ENCODE measurements at regions not wholly inside any gene's neighbourhood (a gene's known extent, or its start where the extent isn't known, plus 50 kb on each side); places are given as distances from the start of the nearest gene placed in this dataset.
A peak's percentile ranks its signal among the peaks of the same experiment; 100 is the strongest.

DNA sequence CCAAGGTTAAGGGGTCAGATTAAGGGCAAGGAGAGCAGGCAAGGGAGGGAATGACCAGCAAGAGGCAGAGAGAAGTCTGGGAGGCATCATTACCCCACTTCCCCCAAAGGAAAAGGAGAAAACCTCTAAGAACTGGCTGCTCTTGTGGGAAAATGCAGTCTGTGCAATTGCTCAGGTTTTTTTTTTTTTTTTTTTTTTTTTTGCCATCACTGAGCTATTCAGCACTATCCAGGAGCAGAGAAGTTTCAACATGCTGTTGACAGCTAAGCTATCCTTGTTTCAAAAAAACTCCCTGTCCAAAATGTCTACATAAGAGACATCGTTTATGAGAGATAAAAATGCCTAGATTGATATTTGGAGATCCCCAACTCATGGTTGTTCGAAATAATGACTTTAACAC, 345.4 kb downstream of the TDRD15 start:
- intact Hi-C loops (cut with micrococcal nuclease): no loop called here
- POLR2A ChIA-PET (ENCODE audit: unreplicated experiment): interaction anchor here (0.6 kb wide), 1 partner anchor 174 kb away, joined by 6 read pairs; no protein-coding TSS in a partner anchor

More for the DNA sequence above, 345.4 kb downstream of the TDRD15 start:
- H4K91ac ChIP-seq (ENCODE audit: insufficient read depth, low read depth, low read length): peak overlapping the region; percentile 98
- no peak overlapping the region; the same call in 1 of the 2 replicates for H3K27ac ChIP-seq (ENCODE audit: insufficient read depth, low read length)
- BruUV-seq (replicated peaks): no TSS peak
- peak overlapping the region; percentile 90 for H2BK5ac ChIP-seq (ENCODE audit: low read depth, low read length, poor library complexity, severe bottlenecking)
- H3K79me1 ChIP-seq (ENCODE audit: low read depth in 1 of 2, low read length in 2 of 2): no peaks in the 10 kb centered on the region
- in situ Hi-C loops (cut with MboI; ENCODE audit: low sequenced_read_pairs) (no loop called here), dilution Hi-C loops (cut with HindIII; ENCODE audit: low sequenced_read_pairs, unreplicated experiment) (no loop called here)
- peak overlapping the region; percentile 68; the same call in 1 of the 2 replicates for H3K14ac ChIP-seq (replicated peaks; ENCODE audit: low read depth, low read length)
- peaks cover 2% of the 10 kb centered on the region; the same call in 1 of the 2 replicates for H3K9me1 ChIP-seq (ENCODE audit: insufficient read depth, low read length)
- H3K4me3 ChIP-seq (ENCODE audit: insufficient read depth, low read depth, low read length): no peak overlapping the region
- no peaks in the 10 kb centered on the region for H3K9me3 ChIP-seq (ENCODE audit: control insufficient read depth, insufficient read depth, low read length)
- H4K20me1 ChIP-seq (ENCODE audit: insufficient read depth, low read length): no peaks in the 10 kb centered on the region
- H3K4me1 ChIP-seq (ENCODE audit: control insufficient read depth, insufficient read depth, low read length): peaks cover 14% of the 10 kb centered on the region
- no peak overlapping the region for H2BK15ac ChIP-seq (ENCODE audit: low read depth, low read length)
- no peaks in the 10 kb centered on the region for H3K27me3 ChIP-seq (ENCODE audit: control insufficient read depth, insufficient read depth, low read length)
- no peak for DNase-seq
- H3K9ac ChIP-seq (ENCODE audit: low read depth, low read length): no peak overlapping the region
- H3K23ac ChIP-seq (ENCODE audit: low read depth, low read length): no peak overlapping the region
- H3K56ac ChIP-seq (ENCODE audit: extremely low read depth, insufficient read depth, low read length): peak overlapping the region; percentile 33; the same call in 1 of the 2 replicates
- H3K4ac ChIP-seq (ENCODE audit: low read depth, low read length): peak overlapping the region; percentile 76
- H2AK5ac ChIP-seq (ENCODE audit: low read depth, low read length): peak overlapping the region; percentile 87; the same call in 1 of the 2 replicates
- no peak for ATAC-seq (ENCODE audit: low read depth)
- peak overlapping the region; percentile 95 for H2BK20ac ChIP-seq (ENCODE audit: low read depth, low read length)
- no peaks in the 10 kb centered on the region for H3K36me3 ChIP-seq (ENCODE audit: control insufficient read depth, insufficient read depth, low read length)
- CTCF ChIA-PET: interaction anchor here (0.6 to 1.0 kb wide), 3 partner anchors 14 to 529 kb away, joined by 3 read pairs; no protein-coding TSS in a partner anchor
- H4K5ac ChIP-seq (ENCODE audit: low read depth, low read length): peak overlapping the region; percentile 88
- no peak overlapping the region for H3K4me2 ChIP-seq (ENCODE audit: low read depth, low read length)
- H2BK120ac ChIP-seq (ENCODE audit: low read depth, low read length): peak overlapping the region; percentile 94
- no peak overlapping the region for H2AK9ac ChIP-seq (replicated peaks; ENCODE audit: low read depth, low read length, poor library complexity)
- WGBS, 2 experiments (ENCODE audit: extremely low coverage in 2 of 2, insufficient read length in 1 of 2): no CpG with 5 or more reads among the region's 2 CpGs
- H3K18ac ChIP-seq (ENCODE audit: low read depth, low read length): peak overlapping the region; percentile 89; the same call in 1 of the 2 replicates
- TF ChIP-seq, protein P1, sequence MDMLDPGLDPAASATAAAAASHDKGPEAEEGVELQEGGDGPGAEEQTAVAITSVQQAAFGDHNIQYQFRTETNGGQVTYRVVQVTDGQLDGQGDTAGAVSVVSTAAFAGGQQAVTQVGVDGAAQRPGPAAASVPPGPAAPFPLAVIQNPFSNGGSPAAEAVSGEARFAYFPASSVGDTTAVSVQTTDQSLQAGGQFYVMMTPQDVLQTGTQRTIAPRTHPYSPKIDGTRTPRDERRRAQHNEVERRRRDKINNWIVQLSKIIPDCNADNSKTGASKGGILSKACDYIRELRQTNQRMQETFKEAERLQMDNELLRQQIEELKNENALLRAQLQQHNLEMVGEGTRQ (IDR thresholded peaks at IDR 0.05; ENCODE audit: low read depth, low read length): no peak
- no peak for TF ChIP-seq MAZ (IDR thresholded peaks at IDR 0.05; ENCODE audit: borderline replicate concordance, low read depth, low read length)
- no peak for TF ChIP-seq MXI1 (IDR thresholded peaks at IDR 0.05; ENCODE audit: borderline replicate concordance, low read depth, low read length)
- no peak for TF ChIP-seq RFX5 (IDR thresholded peaks at IDR 0.05; ENCODE audit: low read depth, low read length)
- TF ChIP-seq RCOR1 (IDR thresholded peaks at IDR 0.05; ENCODE audit: insufficient replicate concordance, low read length): no peak
- no peak for TF ChIP-seq MAFK (IDR thresholded peaks at IDR 0.05; ENCODE audit: low read depth, low read length)
- no peak for TF ChIP-seq BHLHE40 (IDR thresholded peaks at IDR 0.05; ENCODE audit: low read depth, low read length)
- TF ChIP-seq CEBPB (IDR thresholded peaks at IDR 0.05; ENCODE audit: low read depth, low read length): no peak
- no peak for TF ChIP-seq POLR2A (IDR thresholded peaks at IDR 0.05; ENCODE audit: low read depth, low read length)
- TF ChIP-seq RAD21 (IDR thresholded peaks at IDR 0.05; ENCODE audit: low read length): no peak
- no peak for TF ChIP-seq NFE2L2 (IDR thresholded peaks at IDR 0.05; ENCODE audit: low read depth, low read length)
- TF ChIP-seq, protein P2, sequence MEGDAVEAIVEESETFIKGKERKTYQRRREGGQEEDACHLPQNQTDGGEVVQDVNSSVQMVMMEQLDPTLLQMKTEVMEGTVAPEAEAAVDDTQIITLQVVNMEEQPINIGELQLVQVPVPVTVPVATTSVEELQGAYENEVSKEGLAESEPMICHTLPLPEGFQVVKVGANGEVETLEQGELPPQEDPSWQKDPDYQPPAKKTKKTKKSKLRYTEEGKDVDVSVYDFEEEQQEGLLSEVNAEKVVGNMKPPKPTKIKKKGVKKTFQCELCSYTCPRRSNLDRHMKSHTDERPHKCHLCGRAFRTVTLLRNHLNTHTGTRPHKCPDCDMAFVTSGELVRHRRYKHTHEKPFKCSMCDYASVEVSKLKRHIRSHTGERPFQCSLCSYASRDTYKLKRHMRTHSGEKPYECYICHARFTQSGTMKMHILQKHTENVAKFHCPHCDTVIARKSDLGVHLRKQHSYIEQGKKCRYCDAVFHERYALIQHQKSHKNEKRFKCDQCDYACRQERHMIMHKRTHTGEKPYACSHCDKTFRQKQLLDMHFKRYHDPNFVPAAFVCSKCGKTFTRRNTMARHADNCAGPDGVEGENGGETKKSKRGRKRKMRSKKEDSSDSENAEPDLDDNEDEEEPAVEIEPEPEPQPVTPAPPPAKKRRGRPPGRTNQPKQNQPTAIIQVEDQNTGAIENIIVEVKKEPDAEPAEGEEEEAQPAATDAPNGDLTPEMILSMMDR (conservative IDR thresholded peaks at IDR 0.05; ENCODE audit: low read depth, low read length): no peak
- no peak for TF ChIP-seq SMC3 (IDR thresholded peaks at IDR 0.05; ENCODE audit: low read depth, low read length)
- TF ChIP-seq, protein P3, sequence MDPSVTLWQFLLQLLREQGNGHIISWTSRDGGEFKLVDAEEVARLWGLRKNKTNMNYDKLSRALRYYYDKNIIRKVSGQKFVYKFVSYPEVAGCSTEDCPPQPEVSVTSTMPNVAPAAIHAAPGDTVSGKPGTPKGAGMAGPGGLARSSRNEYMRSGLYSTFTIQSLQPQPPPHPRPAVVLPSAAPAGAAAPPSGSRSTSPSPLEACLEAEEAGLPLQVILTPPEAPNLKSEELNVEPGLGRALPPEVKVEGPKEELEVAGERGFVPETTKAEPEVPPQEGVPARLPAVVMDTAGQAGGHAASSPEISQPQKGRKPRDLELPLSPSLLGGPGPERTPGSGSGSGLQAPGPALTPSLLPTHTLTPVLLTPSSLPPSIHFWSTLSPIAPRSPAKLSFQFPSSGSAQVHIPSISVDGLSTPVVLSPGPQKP (IDR thresholded peaks at IDR 0.05; ENCODE audit: borderline replicate concordance, low read depth, low read length): no peak
- TF ChIP-seq CHD1 (IDR thresholded peaks at IDR 0.05; ENCODE audit: low read depth, low read length): no peak
- TF ChIP-seq FOS (IDR thresholded peaks at IDR 0.05; ENCODE audit: low read depth, low read length): no peak
- peak overlapping the region; percentile 62 to 80; a peak in 3 of 4 replicates for H4K8ac ChIP-seq (ENCODE audit: low read depth in 2 of 2, low read length in 2 of 2)
- H2AFZ ChIP-seq (replicated peaks; ENCODE audit: low read length, poor library complexity): no peak overlapping the region

Data from IMR-90 (cell line).